Activated CD4-positive, alpha-beta memory T cell treated with anti-CD3 and anti-CD28 coated beads, Interleukin-2, amount 10 ng/mL, durations not matched to agents 7 days and 5 days (primary cell): ENCODE measurements at regions not wholly inside any gene's neighbourhood (a gene's known extent, or its start where the extent isn't known, plus 50 kb on each side); places are given as distances from the start of the nearest gene placed in this dataset.

Experiments
- CTCF ChIA-PET: fragments of 350-600 bp; sonication (Branson Sonifier 250); formaldehyde crosslinking; loops from one replicate; lab custom pipeline; 2021; ENCODE audit warnings: antibody characterized with exemption, inconsistent platforms; lab: Charles Lee
- POLR2A ChIA-PET: fragments of 350-600 bp; sonication (Branson Sonifier 250); formaldehyde crosslinking; loops from one replicate; lab custom pipeline; 2021; ENCODE audit warnings: antibody characterized with exemption; lab: Charles Lee
- DNase-seq: peaks from one replicate; pipeline ENCODE4 v3.0.0-alpha.2; 2020
- H3K27ac Mint-ChIP-seq: one replicate; pipeline ENCODE4 v1.8.0; 2021; ENCODE audit warnings: mild to moderate bottlenecking, mixed read lengths
- H3K27me3 Mint-ChIP-seq: one replicate; pipeline ENCODE4 v1.8.0; 2021; ENCODE audit warnings: mixed read lengths
- H3K36me3 Mint-ChIP-seq: one replicate; pipeline ENCODE4 v1.8.0; 2021; ENCODE audit warnings: low read depth, mixed read lengths
- H3K4me1 Mint-ChIP-seq: one replicate; pipeline ENCODE4 v1.8.0; 2021; ENCODE audit warnings: mixed read lengths
- H3K4me3 Mint-ChIP-seq: one replicate; pipeline ENCODE4 v1.8.0; 2021; ENCODE audit warnings: mild to moderate bottlenecking, mixed read lengths
- H3K9me3 Mint-ChIP-seq: one replicate; pipeline ENCODE4 v1.8.0; 2021; ENCODE audit warnings: mixed read lengths

GRCh38 chr9:105854026-105854782 is 159.9 kb downstream of the TMEM38B start:
- no peaks in the 10 kb centered on the region for H3K36me3 Mint-ChIP-seq
- POLR2A ChIA-PET = no interaction called here
- CTCF ChIA-PET = interaction anchor here (1.5 kb wide), 1 partner anchor 27 kb away, joined by 6 read pairs; no protein-coding TSS in a partner anchor
- H3K27ac Mint-ChIP-seq = no peak overlapping the region
- DNase-seq = no peak
- no peak overlapping the region for H3K4me3 Mint-ChIP-seq
- no peaks in the 10 kb centered on the region for H3K27me3 Mint-ChIP-seq
- H3K9me3 Mint-ChIP-seq = peaks cover 3% of the 10 kb centered on the region
- H3K4me1 Mint-ChIP-seq = peaks cover 15% of the 10 kb centered on the region

- no peak overlapping the region for H3K27ac Mint-ChIP-seq
- POLR2A ChIA-PET = no interaction called here
- DNase-seq = no peak
- H3K36me3 Mint-ChIP-seq = no peaks in the 10 kb centered on the region
- H3K4me1 Mint-ChIP-seq = peaks cover 22% of the 10 kb centered on the region
- peaks cover 3% of the 10 kb centered on the region for H3K9me3 Mint-ChIP-seq
- CTCF ChIA-PET = interaction anchor here (1.5 kb wide), 1 partner anchor 27 kb away, joined by 6 read pairs; no protein-coding TSS in a partner anchor
- H3K27me3 Mint-ChIP-seq = peaks cover 2% of the 10 kb centered on the region
- no peak overlapping the region for H3K4me3 Mint-ChIP-seq
These were observed 160.7 kb downstream of the TMEM38B start for GRCh38 chr9:105854783-105855724.

GRCh38 chr9:105855987-105856386 is 161.6 kb downstream of the TMEM38B start:
- no peak for DNase-seq
- peaks cover 3% of the 10 kb centered on the region for H3K9me3 Mint-ChIP-seq
- H3K27ac Mint-ChIP-seq = no peak overlapping the region
- ChIA-PET POLR2A (no interaction called here), CTCF (interaction anchor here (1.5 kb wide), 1 partner anchor 26 kb away, joined by 6 read pairs; no protein-coding TSS in a partner anchor)
- H3K4me3 Mint-ChIP-seq = no peak overlapping the region
- H3K27me3 Mint-ChIP-seq = peaks cover 4% of the 10 kb centered on the region
- no peaks in the 10 kb centered on the region for H3K36me3 Mint-ChIP-seq
- peaks cover 22% of the 10 kb centered on the region for H3K4me1 Mint-ChIP-seq

GRCh38 chr9:105858006-105858690 is 163.8 kb downstream of the TMEM38B start:
- Mint-ChIP-seq H3K27ac (peak overlapping the region; percentile 56), H3K27me3 (peaks cover 8% of the 10 kb centered on the region), H3K4me3 (no peak overlapping the region), H3K4me1 (peaks cover 22% of the 10 kb centered on the region), H3K36me3 (no peaks in the 10 kb centered on the region), H3K9me3 (peaks cover 3% of the 10 kb centered on the region)
- CTCF ChIA-PET = interaction anchor here (2.5 kb wide), 2 partner anchors 16 to 24 kb away, joined by 8 to 14 read pairs; no protein-coding TSS in a partner anchor
- POLR2A ChIA-PET = no interaction called here
- peak; percentile 20 for DNase-seq

GRCh38 chr9:105858877-105859276 is 164.5 kb downstream of the TMEM38B start:
- H3K27me3 Mint-ChIP-seq = peaks cover 8% of the 10 kb centered on the region
- peak overlapping the region; percentile 22 for H3K4me3 Mint-ChIP-seq
- DNase-seq = no peak
- H3K36me3 Mint-ChIP-seq = no peaks in the 10 kb centered on the region
- POLR2A ChIA-PET = no interaction called here
- peaks cover 3% of the 10 kb centered on the region for H3K9me3 Mint-ChIP-seq
- CTCF ChIA-PET = interaction anchor here (2.5 kb wide), 2 partner anchors 17 to 23 kb away, joined by 8 to 14 read pairs; no protein-coding TSS in a partner anchor
- peak overlapping the region; percentile 56 for H3K27ac Mint-ChIP-seq
- H3K4me1 Mint-ChIP-seq = peaks cover 22% of the 10 kb centered on the region

- POLR2A ChIA-PET = no interaction called here
- Mint-ChIP-seq H3K4me1 (peaks cover 22% of the 10 kb centered on the region), H3K9me3 (peaks cover 3% of the 10 kb centered on the region), H3K4me3 (peak overlapping the region; percentile 22), H3K27me3 (peaks cover 8% of the 10 kb centered on the region), H3K36me3 (no peaks in the 10 kb centered on the region), H3K27ac (peak overlapping the region; percentile 33)
- CTCF ChIA-PET = interaction anchor here (1.0 to 2.5 kb wide), 3 partner anchors 18 to 22 kb away, joined by 3 to 14 read pairs (median 8); no protein-coding TSS in a partner anchor
- no peak for DNase-seq
These were observed 165.2 kb downstream of the TMEM38B start for GRCh38 chr9:105859428-105860091.

GRCh38 chr9:105860516-105860915 is 166.2 kb downstream of the TMEM38B start:
- Mint-ChIP-seq H3K4me3 (no peak overlapping the region), H3K27me3 (peaks cover 8% of the 10 kb centered on the region), H3K9me3 (peaks cover 3% of the 10 kb centered on the region), H3K4me1 (peaks cover 22% of the 10 kb centered on the region), H3K36me3 (no peaks in the 10 kb centered on the region), H3K27ac (no peak overlapping the region)
- DNase-seq = no peak
- ChIA-PET POLR2A (no interaction called here), CTCF (interaction anchor here (1.0 kb wide), 1 partner anchor 21 kb away, joined by 3 read pairs; no protein-coding TSS in a partner anchor)

GRCh38 chr9:105861972-105862371 is 167.6 kb downstream of the TMEM38B start:
- Mint-ChIP-seq H3K4me3 (no peak overlapping the region), H3K27ac (no peak overlapping the region), H3K27me3 (peaks cover 8% of the 10 kb centered on the region), H3K4me1 (peaks cover 22% of the 10 kb centered on the region), H3K9me3 (peaks cover 3% of the 10 kb centered on the region), H3K36me3 (no peaks in the 10 kb centered on the region)
- POLR2A ChIA-PET = no interaction called here
- CTCF ChIA-PET = no interaction called here
- no peak for DNase-seq

GRCh38 chr9:105864248-105864898 is 170.0 kb downstream of the TMEM38B start:
- ChIA-PET POLR2A (no interaction called here), CTCF (no interaction called here)
- Mint-ChIP-seq H3K9me3 (no peaks in the 10 kb centered on the region), H3K27ac (no peak overlapping the region), H3K4me3 (no peak overlapping the region), H3K27me3 (peaks cover 8% of the 10 kb centered on the region), H3K36me3 (no peaks in the 10 kb centered on the region), H3K4me1 (peaks cover 5% of the 10 kb centered on the region)
- no peak for DNase-seq

GRCh38 chr9:105865285-105865684 is 170.9 kb downstream of the TMEM38B start:
- CTCF ChIA-PET = interaction anchor here (2.6 kb wide), 1 partner anchor 16 kb away, joined by 10 read pairs; no protein-coding TSS in a partner anchor
- H3K36me3 Mint-ChIP-seq = no peaks in the 10 kb centered on the region
- DNase-seq = no peak
- H3K4me3 Mint-ChIP-seq = no peak overlapping the region
- no peak overlapping the region for H3K27ac Mint-ChIP-seq
- POLR2A ChIA-PET = no interaction called here
- no peaks in the 10 kb centered on the region for H3K4me1 Mint-ChIP-seq
- no peaks in the 10 kb centered on the region for H3K9me3 Mint-ChIP-seq
- peaks cover 6% of the 10 kb centered on the region for H3K27me3 Mint-ChIP-seq

- POLR2A ChIA-PET = no interaction called here
- CTCF ChIA-PET = interaction anchor here (3.0 kb wide), 1 partner anchor 10 kb away, joined by 6 read pairs; no protein-coding TSS in a partner anchor
- DNase-seq = no peak
- Mint-ChIP-seq H3K4me3 (no peak overlapping the region), H3K4me1 (peaks cover 2% of the 10 kb centered on the region), H3K27me3 (peaks cover 4% of the 10 kb centered on the region), H3K27ac (no peak overlapping the region), H3K9me3 (no peaks in the 10 kb centered on the region), H3K36me3 (no peaks in the 10 kb centered on the region)
These were observed 177.2 kb downstream of the TMEM38B start for GRCh38 chr9:105871540-105871939.
